ENCODE measurements at regions not wholly inside any gene's neighbourhood (a gene's known extent, or its start where the extent isn't known, plus 50 kb on each side); places are given as distances from the start of the nearest gene placed in this dataset.
A peak's percentile ranks its signal among the peaks of the same experiment; 100 is the strongest.

GRCh38 chr17:12256380-12256995, 235.8 kb downstream of the MAP2K4 start:
- H3K4me1 ChIP-seq (ENCODE audit: insufficient read depth, low read length): no peaks in the 10 kb centered on the region
- H3K79me2 ChIP-seq (ENCODE audit: insufficient read depth, low read length): no peaks in the 10 kb centered on the region
- DNase-seq: no peak
- no peaks in the 10 kb centered on the region for H3K23me2 ChIP-seq (ENCODE audit: insufficient read length, low read depth, low read length, poor library complexity, severe bottlenecking)
- H2BK15ac ChIP-seq (ENCODE audit: low read depth, low read length): no peak overlapping the region
- peak; percentile 88 for TF ChIP-seq CTCF (conservative IDR thresholded peaks at IDR 0.05)
- H4K20me1 ChIP-seq (ENCODE audit: control insufficient read depth, insufficient read depth, insufficient read length): no peaks in the 10 kb centered on the region
- no peak overlapping the region for H4K5ac ChIP-seq (ENCODE audit: insufficient read length, low read depth, low read length)
- H3K9ac ChIP-seq (ENCODE audit: extremely low read depth, insufficient read length, low read length): no peak overlapping the region
- H3K23ac ChIP-seq (ENCODE audit: insufficient read length, low read depth, low read length): no peak overlapping the region
- no CpG with 5 or more reads among the region's 4 CpGs for WGBS (ENCODE audit: extremely low coverage, insufficient read length, low lambda C conversion rate)
- no peak overlapping the region for H2BK120ac ChIP-seq (ENCODE audit: low read depth, low read length, poor library complexity, severe bottlenecking)
- no peaks in the 10 kb centered on the region for H3K79me1 ChIP-seq (ENCODE audit: insufficient read depth, low read depth, low read length, poor library complexity, severe bottlenecking)
- H3K27ac ChIP-seq (ENCODE audit: insufficient read length, low read depth, low read length): no peak overlapping the region
- no peak overlapping the region for H2BK20ac ChIP-seq (ENCODE audit: low read depth, low read length, poor library complexity, severe bottlenecking)
- no peak overlapping the region for H3K18ac ChIP-seq (ENCODE audit: insufficient read length, low read depth, low read length)
- Mint-ChIP-seq H3K27ac (no peak overlapping the region), H3K4me1 (no peaks in the 10 kb centered on the region), H3K4me3 (no peak overlapping the region), H3K9me3 (peaks cover 0 to 2% of the 10 kb centered on the region in 2 experiments; a peak in 1 of 5 replicates), H3K27me3 (ENCODE audit: low read depth) (no peaks in the 10 kb centered on the region; the same call in 1 of the 2 replicates), H3K36me3 (ENCODE audit: insufficient read depth in 1 of 3, low read depth in 3 of 3) (no peaks in the 10 kb centered on the region; a peak in 1 of 7 replicates)
- H2AFZ ChIP-seq (ENCODE audit: low read length): no peak overlapping the region
- H3K56ac ChIP-seq (ENCODE audit: insufficient read length, low read depth, low read length): no peak overlapping the region
- H3K14ac ChIP-seq (ENCODE audit: insufficient read depth, low read length): no peak overlapping the region
- no peak overlapping the region for H3K4ac ChIP-seq (ENCODE audit: low read depth, low read length)
- no peak overlapping the region for H4K91ac ChIP-seq (ENCODE audit: insufficient read length, low read depth, low read length)
- H4K8ac ChIP-seq (replicated peaks; ENCODE audit: insufficient read length, low read depth, low read length): no peak overlapping the region
- no peak overlapping the region for H3K4me2 ChIP-seq (ENCODE audit: insufficient read depth, insufficient read length, low read length)
- no peak overlapping the region for H3T11ph ChIP-seq (ENCODE audit: low read length)
- H2BK5ac ChIP-seq (ENCODE audit: insufficient read length, low read length): no peak overlapping the region
- H3K27me3 ChIP-seq (ENCODE audit: insufficient read depth, low read length): no peaks in the 10 kb centered on the region
- H2AK5ac ChIP-seq (ENCODE audit: insufficient read length, low read length): no peak overlapping the region
- no peak overlapping the region for H2BK12ac ChIP-seq (ENCODE audit: insufficient read length, low read depth, low read length)
- peaks cover 3% of the 10 kb centered on the region for H3K9me3 ChIP-seq (ENCODE audit: control insufficient read depth, low read depth, low read length)

All from H9 (cell line).